ENCODE measurements at regions not wholly inside any gene's neighbourhood (a gene's known extent, or its start where the extent isn't known, plus 50 kb on each side); places are given as distances from the start of the nearest gene placed in this dataset.

GRCh38 chr3:170701696-170702678 lies 116.1 kb upstream of the SLC7A14 start:
- no peak for TF ChIP-seq EZH2 (IDR thresholded peaks at IDR 0.05; ENCODE audit: borderline replicate concordance, insufficient read depth, low read depth, low read length, poor library complexity, severe bottlenecking)
- no peak overlapping the region for H3K4me3 Mint-ChIP-seq
- H3K9me3 ChIP-seq (ENCODE audit: control extremely low read depth in 1 of 3, control insufficient read depth in 2 of 3, insufficient read depth in 1 of 3, low read length in 2 of 3): no peaks in the 10 kb centered on the region
- ATAC-seq (ENCODE audit: low read depth) (no peak), DNase-seq (no peak)
- intact Hi-C loops (cut with micrococcal nuclease): no loop called here
- H3K9me3 Mint-ChIP-seq (ENCODE audit: insufficient read depth): no peaks in the 10 kb centered on the region
- H3K4me2 ChIP-seq (replicated peaks; ENCODE audit: low read depth, low read length, poor library complexity, severe bottlenecking): no peak overlapping the region
- WGBS (ENCODE audit: insufficient coverage): 58% methylated on average over 1 of the region's 4 CpGs
- H3K4me1 Mint-ChIP-seq: no peaks in the 10 kb centered on the region
- no peak overlapping the region for H3K4me3 ChIP-seq (ENCODE audit: control extremely low read depth in 1 of 5, extremely low read depth in 1 of 5, insufficient read depth in 1 of 5, low read depth in 2 of 5, low read length in 4 of 5)
- no peaks in the 10 kb centered on the region for H3K4me1 ChIP-seq (ENCODE audit: control insufficient read depth in 2 of 2, insufficient read depth in 2 of 2, low read length in 2 of 2)
- H3K27ac ChIP-seq (ENCODE audit: low read length in 2 of 2): no peak overlapping the region
- ChIA-PET POLR2A (no interaction called here), CTCF (no interaction called here)
- no peaks in the 10 kb centered on the region for H4K20me1 ChIP-seq (ENCODE audit: control insufficient read depth, insufficient read depth, low read length, poor library complexity, severe bottlenecking)
- no peaks in the 10 kb centered on the region for H3K79me2 ChIP-seq (ENCODE audit: control insufficient read depth, insufficient read depth, low read length)
- peaks cover 0 to 5% (median 0%) of the 10 kb centered on the region in 4 experiments for H3K27me3 ChIP-seq (replicated peaks in 1 of 4; ENCODE audit: control extremely low read depth in 1 of 4, control insufficient read depth in 3 of 4, insufficient read depth in 4 of 4, low read length in 3 of 4)
- peaks cover 13% of the 10 kb centered on the region for H3K27me3 Mint-ChIP-seq
- H3K36me3 ChIP-seq (replicated peaks in 1 of 2; ENCODE audit: control extremely low read depth in 1 of 2, control insufficient read depth in 1 of 2, extremely low read depth in 1 of 2, insufficient read depth in 2 of 2, low read length in 1 of 2): no peaks in the 10 kb centered on the region
- no peak overlapping the region for H3K9ac ChIP-seq (ENCODE audit: low read length)
- no peak overlapping the region for H3K27ac Mint-ChIP-seq
- H2AFZ ChIP-seq (ENCODE audit: insufficient read depth, low read depth, low read length, poor library complexity, severe bottlenecking): no peak overlapping the region

- ChIA-PET POLR2A (no interaction called here), CTCF (no interaction called here)
- Histone ChIP-seq H4K20me1 (ENCODE audit: control insufficient read depth, insufficient read depth, low read length, poor library complexity, severe bottlenecking) (no peaks in the 10 kb centered on the region), H3K9ac (ENCODE audit: low read length) (no peak overlapping the region), H2AFZ (ENCODE audit: insufficient read depth, low read depth, low read length, poor library complexity, severe bottlenecking) (no peak overlapping the region), H3K9me3 (ENCODE audit: control extremely low read depth in 1 of 3, control insufficient read depth in 2 of 3, insufficient read depth in 1 of 3, low read length in 2 of 3) (no peaks in the 10 kb centered on the region), H3K4me3 (ENCODE audit: control extremely low read depth in 1 of 5, extremely low read depth in 1 of 5, insufficient read depth in 1 of 5, low read depth in 2 of 5, low read length in 4 of 5) (no peak overlapping the region), H3K27ac (ENCODE audit: low read length in 2 of 2) (no peak overlapping the region), H3K27me3 (replicated peaks in 1 of 4; ENCODE audit: control extremely low read depth in 1 of 4, control insufficient read depth in 3 of 4, insufficient read depth in 4 of 4, low read length in 3 of 4) (peaks cover 0 to 4% (median 0%) of the 10 kb centered on the region in 4 experiments), H3K4me1 (ENCODE audit: control insufficient read depth in 2 of 2, insufficient read depth in 2 of 2, low read length in 2 of 2) (no peaks in the 10 kb centered on the region), H3K4me2 (replicated peaks; ENCODE audit: low read depth, low read length, poor library complexity, severe bottlenecking) (no peak overlapping the region), H3K79me2 (ENCODE audit: control insufficient read depth, insufficient read depth, low read length) (no peaks in the 10 kb centered on the region), H3K36me3 (replicated peaks in 1 of 2; ENCODE audit: control extremely low read depth in 1 of 2, control insufficient read depth in 1 of 2, extremely low read depth in 1 of 2, insufficient read depth in 2 of 2, low read length in 1 of 2) (no peaks in the 10 kb centered on the region)
- no CpG with 5 or more reads among the region's 1 CpG for WGBS (ENCODE audit: insufficient coverage)
- H3K4me1 Mint-ChIP-seq: no peaks in the 10 kb centered on the region
- H3K27me3 Mint-ChIP-seq: peaks cover 17% of the 10 kb centered on the region
- TF ChIP-seq CTCF (IDR thresholded peaks at IDR 0.05) (no peak), EZH2 (IDR thresholded peaks at IDR 0.05; ENCODE audit: borderline replicate concordance, insufficient read depth, low read depth, low read length, poor library complexity, severe bottlenecking) (no peak)
- intact Hi-C loops (cut with micrococcal nuclease): no loop called here
- H3K9me3 Mint-ChIP-seq (ENCODE audit: insufficient read depth): no peaks in the 10 kb centered on the region
- DNase-seq (no peak), ATAC-seq (ENCODE audit: low read depth) (no peak)
- no peak overlapping the region for H3K27ac Mint-ChIP-seq
- no peak overlapping the region for H3K4me3 Mint-ChIP-seq
Observed at GRCh38 chr3:170700054-170700404, 114.2 kb upstream of the SLC7A14 start.
